OCI-LY7 (cell line): ENCODE measurements at regions not wholly inside any gene's neighbourhood (a gene's known extent, or its start where the extent isn't known, plus 50 kb on each side); places are given as distances from the start of the nearest gene placed in this dataset.

Source experiments
- BruUV-seq: library from RNA; stranded (reverse); fragments of 400-500 nt; replicated peaks from 2 replicates; lab custom pipeline; 2021; lab: Mats Ljungman, UMichigan
- CTCF ChIA-PET: fragments of 300-600 bp; sonication (Branson Sonifier 250); formaldehyde crosslinking; loops from one replicate; lab custom pipeline; 2022; ENCODE audit warnings: antibody characterized with exemption; ENCODE audit not compliant: unreplicated experiment; lab: Charles Lee
- POLR2A ChIA-PET: fragments of 300-600 bp; sonication (Branson Sonifier 250); formaldehyde crosslinking; loops from one replicate; lab custom pipeline; 2022; ENCODE audit warnings: antibody characterized with exemption; lab: Charles Lee
- DNase-seq: peaks from one replicate; pipeline ENCODE4 v3.0.0-alpha.2; 2015; ENCODE audit warnings: low spot score
- H2AFZ ChIP-seq: fragments of 200-600 bp; sonication (generic), shearing (Covaris generic); 2 replicates; pipeline ENCODE4 v1.6.1; 2014; ENCODE audit warnings: mild to moderate bottlenecking, antibody characterized with exemption, low read length, moderate library complexity
- H3K27ac ChIP-seq: fragments of 200-600 bp; sonication (generic); 2 replicates; pipeline ENCODE4 v1.5.1; 2014; ENCODE audit warnings: mixed run types, low read depth, mild to moderate bottlenecking, moderate library complexity, low read length, inconsistent platforms; ENCODE audit not compliant: poor library complexity, severe bottlenecking
- H3K36me3 ChIP-seq: fragments of 200-600 bp; sonication (generic); 2 replicates; pipeline ENCODE4 v1.6.1; 2014; ENCODE audit warnings: mild to moderate bottlenecking, antibody characterized with exemption, low read length, moderate library complexity, mixed read lengths; ENCODE audit not compliant: insufficient read depth
- H3K4me1 ChIP-seq: fragments of 200-600 bp; sonication (generic); 2 replicates; pipeline ENCODE4 v1.5.1; 2014; ENCODE audit warnings: mild to moderate bottlenecking, low read length; ENCODE audit not compliant: insufficient read depth, poor library complexity, severe bottlenecking
- H3K4me2 ChIP-seq: fragments of 200-600 bp; sonication (generic); 2 replicates; pipeline ENCODE4 v1.6.1; 2014; ENCODE audit warnings: mild to moderate bottlenecking, low read length
- H3K4me3 ChIP-seq: fragments of 200-600 bp; sonication (generic); 2 replicates; pipeline ENCODE4 v1.5.1; 2014; ENCODE audit warnings: mild to moderate bottlenecking, low read depth, low read length; ENCODE audit not compliant: poor library complexity, severe bottlenecking
- H3K79me2 ChIP-seq: fragments of 200-600 bp; sonication (generic); 2 replicates; pipeline ENCODE4 v1.6.1; 2016; ENCODE audit warnings: low read depth, mild to moderate bottlenecking, low read length, moderate library complexity, mixed read lengths; ENCODE audit not compliant: insufficient read depth
- H3K9me2 ChIP-seq: fragments of 200-600 bp; sonication (generic); 2 replicates; pipeline ENCODE4 v1.6.1; 2016; ENCODE audit warnings: mild to moderate bottlenecking, low read length, mixed read lengths; ENCODE audit not compliant: insufficient read depth
- H3K9me3 ChIP-seq: fragments of 200-600 bp; sonication (generic); 2 replicates; pipeline ENCODE4 v1.6.1; 2014; ENCODE audit warnings: mild to moderate bottlenecking, mixed run types, low read length, mixed read lengths
- H4K20me1 ChIP-seq: fragments of 200-600 bp; sonication (generic); 2 replicates; pipeline ENCODE4 v1.6.1; 2014; ENCODE audit warnings: mild to moderate bottlenecking, antibody characterized with exemption, low read length, moderate library complexity, mixed read lengths; ENCODE audit not compliant: insufficient read depth
- CTCF ChIP-seq: fragments of 200-600 bp; sonication (generic); conservative IDR thresholded peaks from 2 replicates; pipeline ENCODE4 v1.5.1; 2014; ENCODE audit warnings: mild to moderate bottlenecking, antibody characterized with exemption, low read length, moderate library complexity, mixed read lengths
- EZH2phosphoT487 ChIP-seq: fragments of 200-600 bp; sonication (generic); IDR thresholded peaks from 2 replicates; pipeline ENCODE4 v1.6.1; 2018; ENCODE audit warnings: low read depth, borderline replicate concordance, mild to moderate bottlenecking, mixed run types, antibody characterized with exemption, low read length, moderate library complexity, mixed read lengths
- intact Hi-C: fragments of 100-400 bp; cut with micrococcal nuclease; formaldehyde crosslinking; loops from one replicate; pipeline ENCODE4 v1.10.0; 2022; ENCODE audit not compliant: unreplicated experiment

DNA sequence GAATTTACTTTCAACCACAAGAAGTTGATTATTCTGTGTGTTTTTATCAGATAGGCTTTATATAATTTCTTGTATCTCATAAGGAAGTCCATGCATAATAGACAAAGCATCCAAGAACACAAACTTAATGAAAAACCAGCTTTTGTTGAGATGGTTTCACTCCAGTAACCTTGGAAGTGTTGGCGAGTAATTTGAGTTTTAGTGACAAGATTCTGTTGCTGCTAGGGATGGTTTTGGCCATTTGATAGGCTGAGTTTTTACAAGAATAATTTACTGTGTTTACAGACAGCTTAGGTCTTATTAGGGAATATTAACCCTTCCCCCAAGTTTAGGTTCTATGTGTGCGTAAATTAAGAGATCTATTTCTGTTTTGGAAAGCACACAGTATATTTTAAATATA is 513.6 kb downstream of the USP25 start:
- Histone ChIP-seq H3K79me2 (no peaks in the 10 kb centered on the region), H2AFZ (no peak overlapping the region), H3K4me3 (no peak overlapping the region), H3K36me3 (no peaks in the 10 kb centered on the region), H3K4me1 (no peaks in the 10 kb centered on the region), H3K4me2 (no peak overlapping the region), H3K27ac (no peak overlapping the region), H3K9me2 (no peaks in the 10 kb centered on the region; the same call in 1 of the 2 replicates), H4K20me1 (no peaks in the 10 kb centered on the region), H3K9me3 (no peaks in the 10 kb centered on the region)
- no TSS peak for BruUV-seq
- intact Hi-C loops, result no loop called here
- CTCF ChIA-PET, result no interaction called here
- POLR2A ChIA-PET, result interaction anchor here (0.6 kb wide), 1 partner anchor 81 kb away, joined by 3 read pairs; no protein-coding TSS in a partner anchor
- no peak for DNase-seq
- TF ChIP-seq EZH2phosphoT487 (no peak), CTCF (no peak)

GRCh38 chr21:16248705-16249104 is 518.9 kb downstream of the USP25 start:
- Histone ChIP-seq H3K4me2 (no peak overlapping the region), H3K4me1 (no peaks in the 10 kb centered on the region), H3K9me3 (no peaks in the 10 kb centered on the region), H3K79me2 (no peaks in the 10 kb centered on the region), H3K36me3 (no peaks in the 10 kb centered on the region), H2AFZ (no peak overlapping the region), H3K9me2 (no peaks in the 10 kb centered on the region), H4K20me1 (no peaks in the 10 kb centered on the region), H3K4me3 (no peak overlapping the region), H3K27ac (no peak overlapping the region)
- no peak for DNase-seq
- CTCF ChIA-PET, result no interaction called here
- intact Hi-C loops, result no loop called here
- POLR2A ChIA-PET, result no interaction called here
- no TSS peak for BruUV-seq
- TF ChIP-seq EZH2phosphoT487, result no peak
- no peak for TF ChIP-seq CTCF

DNA sequence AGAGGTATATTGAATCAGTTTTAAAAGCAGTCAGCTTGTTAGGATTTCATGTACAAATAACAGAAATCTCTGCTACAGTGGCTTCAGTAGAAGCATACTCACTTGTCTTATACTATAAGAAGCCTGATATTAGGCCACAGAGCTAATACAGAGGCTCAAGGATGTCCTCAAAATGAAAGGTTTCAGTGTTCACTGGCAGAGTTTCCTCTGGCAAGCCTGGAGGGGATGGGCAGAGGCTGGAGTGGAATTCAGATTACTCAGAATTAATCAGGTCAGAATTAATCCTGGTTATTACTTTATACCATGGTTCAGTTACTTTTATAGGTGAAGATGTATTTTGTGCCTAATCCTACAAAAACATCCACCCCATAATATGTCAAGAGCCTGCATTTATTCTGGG is 520.5 kb downstream of the USP25 start:
- H3K9me3 ChIP-seq, result no peaks in the 10 kb centered on the region
- H2AFZ ChIP-seq, result no peak overlapping the region
- H3K36me3 ChIP-seq, result no peaks in the 10 kb centered on the region
- no peak overlapping the region for H3K4me3 ChIP-seq
- no peaks in the 10 kb centered on the region for H4K20me1 ChIP-seq
- TF ChIP-seq EZH2phosphoT487, result no peak
- no peak for TF ChIP-seq CTCF
- no peak for DNase-seq
- H3K27ac ChIP-seq, result no peak overlapping the region
- POLR2A ChIA-PET, result no interaction called here
- intact Hi-C loops, result no loop called here
- no peaks in the 10 kb centered on the region for H3K4me1 ChIP-seq
- no peak overlapping the region for H3K4me2 ChIP-seq
- CTCF ChIA-PET, result no interaction called here
- H3K9me2 ChIP-seq, result no peaks in the 10 kb centered on the region
- no peaks in the 10 kb centered on the region for H3K79me2 ChIP-seq
- BruUV-seq, result no TSS peak
